HG02885 (cell line): ENCODE measurements at regions not wholly inside any gene's neighbourhood (a gene's known extent, or its start where the extent isn't known, plus 50 kb on each side); places are given as distances from the start of the nearest gene placed in this dataset.

Experiments used
- ATAC-seq: cut with Tn5 transposase; IDR thresholded peaks from one replicate; pipeline ENCODE4 v1.9.1; 2021; ENCODE audit warnings: mild to moderate bottlenecking; ENCODE audit not compliant: unreplicated experiment, poor library complexity

- ATAC-seq: no peak
Measured at GRCh38 chr10:4470231-4470835, 355.7 kb upstream of the AKR1E2 start.

- no peak for ATAC-seq
Measured at GRCh38 chr10:4467481-4467880, 358.5 kb upstream of the AKR1E2 start.

GRCh38 chr10:4460267-4460666 lies 365.7 kb upstream of the AKR1E2 start:
- ATAC-seq: no peak

GRCh38 chr10:4459531-4459930 lies 366.5 kb upstream of the AKR1E2 start:
- no peak for ATAC-seq

DNA sequence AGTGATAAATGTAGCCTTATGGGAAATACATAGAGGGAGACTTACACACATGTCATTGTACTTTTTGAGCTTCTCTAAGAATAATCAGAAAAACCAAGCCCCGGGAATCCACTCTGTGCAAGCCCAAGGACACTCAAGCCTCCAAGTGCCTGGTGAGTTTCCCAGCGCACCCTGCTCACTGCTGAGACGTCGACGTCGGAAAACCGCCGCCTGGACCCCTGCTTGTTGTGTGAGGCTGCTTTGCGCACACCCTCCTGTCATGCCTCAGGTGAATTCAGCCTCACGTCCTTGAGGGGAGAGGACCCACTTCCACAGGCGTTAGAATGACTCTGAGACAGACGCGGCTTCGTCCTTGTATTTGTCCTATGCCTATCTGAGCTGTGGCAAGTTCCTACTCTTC lies 368.4 kb upstream of the AKR1E2 start:
- no peak for ATAC-seq

GRCh38 chr10:4456776-4457175 lies 369.2 kb upstream of the AKR1E2 start:
- no peak for ATAC-seq

- no peak for ATAC-seq
Measured at GRCh38 chr10:4456279-4456678, 369.7 kb upstream of the AKR1E2 start.

GRCh38 chr10:4453950-4454349 lies 372.1 kb upstream of the AKR1E2 start:
- ATAC-seq: no peak

DNA sequence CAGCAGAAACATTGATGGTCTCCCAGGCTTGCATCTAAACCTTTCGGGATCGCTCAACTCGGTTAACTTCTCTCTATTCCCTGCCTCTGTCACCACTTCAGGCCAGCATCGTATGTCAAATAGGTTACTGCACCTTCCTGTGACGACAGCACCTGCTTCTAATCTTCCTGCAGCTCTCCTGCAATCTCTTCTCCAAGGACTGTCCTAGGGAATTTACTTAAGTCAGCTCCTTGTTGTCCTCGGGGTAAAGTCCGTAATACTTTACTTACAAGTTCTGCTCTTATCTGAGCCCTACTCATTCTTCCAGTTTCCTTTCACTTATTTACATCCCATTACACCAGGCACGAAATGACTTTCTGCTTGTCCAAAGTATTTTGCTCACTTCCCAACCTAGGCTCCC lies 372.7 kb upstream of the AKR1E2 start:
- ATAC-seq: no peak

DNA sequence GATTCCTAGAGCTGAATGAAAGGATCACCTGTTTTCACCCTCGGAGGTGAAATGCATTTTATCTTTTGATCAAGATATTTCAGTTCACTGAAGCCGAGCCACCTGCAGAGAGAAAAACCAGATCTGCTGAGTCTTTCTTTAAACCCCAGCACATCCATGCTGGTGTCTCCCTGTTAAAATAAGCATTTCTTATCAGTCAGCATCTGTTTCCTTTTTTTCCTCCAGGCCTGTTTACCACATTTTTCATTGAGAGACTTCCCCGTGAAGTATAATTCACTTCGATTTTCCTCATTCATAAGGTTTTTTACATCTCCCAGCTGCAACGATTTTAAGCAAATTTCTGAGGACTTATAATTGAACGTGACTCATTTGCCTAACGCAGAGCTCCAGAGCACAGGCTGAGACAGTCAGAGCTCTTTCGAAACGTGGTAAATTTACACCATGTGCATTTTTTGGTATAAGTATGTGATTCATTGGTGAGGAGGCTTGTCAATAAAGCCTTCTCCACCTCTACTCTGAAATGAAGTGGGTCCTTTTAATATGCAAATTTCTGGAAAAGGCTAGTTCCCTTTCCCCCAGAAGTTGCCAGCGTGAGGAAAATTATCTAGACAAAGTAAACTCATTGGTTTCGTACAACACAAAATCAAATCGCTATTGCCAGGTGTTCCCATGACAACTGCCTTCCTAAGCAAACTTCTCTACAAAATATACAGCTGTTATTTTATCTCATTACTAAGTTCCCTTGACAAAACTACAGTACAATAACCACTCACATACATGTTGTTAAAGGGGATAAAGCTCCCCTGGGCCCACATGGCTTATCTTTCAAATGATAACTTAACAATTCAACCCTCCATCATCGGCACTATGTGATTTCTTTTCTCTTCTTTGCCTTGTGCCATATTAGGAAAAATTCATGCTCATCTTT lies 374.8 kb upstream of the AKR1E2 start:
- no peak for ATAC-seq

- ATAC-seq: no peak
Measured at GRCh38 chr10:4450169-4450568, 375.8 kb upstream of the AKR1E2 start.

DNA sequence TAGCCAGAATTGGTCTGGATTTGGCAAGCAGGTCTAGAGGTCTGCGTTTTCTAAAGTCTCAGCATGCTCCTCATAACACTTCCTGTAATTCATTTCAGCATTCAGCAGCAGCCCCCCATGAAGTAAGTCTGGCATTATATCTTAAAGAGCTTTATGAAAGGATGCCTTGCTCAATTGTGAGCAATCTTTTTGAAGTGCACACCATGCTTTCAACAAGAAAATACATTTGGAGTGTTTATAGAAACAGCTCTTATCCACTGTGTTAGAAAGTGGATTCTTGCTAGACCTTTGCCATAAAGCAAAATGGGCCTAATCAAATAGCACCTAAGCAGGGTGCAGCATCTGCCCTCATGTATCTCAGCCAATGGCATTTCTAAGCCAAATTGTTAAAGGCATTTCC lies 378.0 kb upstream of the AKR1E2 start:
- ATAC-seq: no peak

DNA sequence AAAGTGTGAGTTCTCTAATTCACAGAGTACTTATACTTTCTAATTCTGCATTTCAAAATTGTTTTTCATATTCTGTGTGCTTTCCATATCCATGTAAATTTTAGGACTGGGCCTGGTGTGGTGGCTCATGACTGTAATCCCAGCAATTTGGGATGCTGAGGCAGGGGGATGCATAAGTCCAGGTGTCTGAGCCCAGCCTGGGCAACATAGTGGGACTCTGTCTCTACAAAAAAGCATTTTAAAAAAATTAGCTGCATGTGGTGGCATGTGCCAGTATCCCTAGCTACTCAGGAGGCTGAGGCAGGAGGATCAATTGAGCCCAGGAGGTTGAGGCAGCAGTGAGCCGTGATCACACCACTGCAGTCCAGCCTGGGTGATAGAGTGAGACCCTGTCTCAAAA lies 382.6 kb upstream of the AKR1E2 start:
- no peak for ATAC-seq

DNA sequence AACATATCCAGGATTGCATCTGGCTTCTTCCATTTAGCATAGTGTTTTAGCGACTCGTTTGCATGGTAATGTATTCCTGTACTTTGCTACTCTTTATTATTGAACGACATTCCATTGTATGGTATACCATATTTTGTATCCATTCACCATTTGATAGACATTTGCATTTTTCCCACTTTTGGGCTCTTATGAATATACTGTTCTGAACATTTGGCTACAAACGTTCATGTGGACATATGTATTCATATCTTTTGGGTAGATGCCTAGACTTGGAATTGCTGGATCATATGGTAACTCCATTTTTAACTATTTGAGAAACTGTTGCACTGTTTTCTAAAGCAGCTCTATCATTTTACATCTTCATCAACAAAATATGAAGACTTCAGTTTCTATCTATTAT lies 383.7 kb upstream of the AKR1E2 start:
- no peak for ATAC-seq

DNA sequence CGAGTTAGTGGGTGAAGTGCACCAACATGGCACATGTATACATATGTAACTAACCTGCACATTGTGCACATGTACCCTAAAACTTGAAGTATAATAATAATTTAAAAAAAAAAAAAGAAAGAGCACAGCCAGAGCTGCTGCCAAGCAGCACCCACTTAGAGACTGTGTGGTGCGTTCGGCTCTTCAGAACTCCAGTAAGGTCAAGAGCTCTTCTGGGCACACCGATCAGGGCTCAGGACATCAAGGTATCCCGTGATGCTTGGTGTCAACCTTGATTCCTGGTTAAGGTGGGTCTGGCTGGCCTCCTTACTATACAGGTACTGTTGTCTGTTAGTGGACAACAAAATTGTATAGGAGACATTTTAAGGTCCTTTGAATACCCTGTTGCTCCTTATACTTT lies 385.7 kb upstream of the AKR1E2 start:
- no peak for ATAC-seq

DNA sequence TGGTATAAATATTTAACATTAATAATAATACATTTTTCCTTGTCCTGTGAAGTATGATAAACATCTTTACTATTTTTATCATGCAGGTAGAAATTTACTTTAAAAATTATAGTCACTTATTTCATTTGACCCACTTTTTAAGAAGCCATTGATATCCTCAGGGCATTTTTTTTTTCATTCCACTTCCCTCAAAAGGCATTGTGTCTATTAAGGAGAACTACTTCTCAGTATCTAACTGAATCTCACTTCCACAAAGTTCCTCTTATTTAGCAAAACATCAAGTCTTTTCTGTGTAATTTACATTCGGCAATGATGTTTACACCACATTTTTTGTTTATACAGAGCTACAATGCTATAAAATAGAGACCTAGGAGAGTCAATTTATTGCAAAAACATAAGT lies 388.2 kb upstream of the AKR1E2 start:
- ATAC-seq: no peak

DNA sequence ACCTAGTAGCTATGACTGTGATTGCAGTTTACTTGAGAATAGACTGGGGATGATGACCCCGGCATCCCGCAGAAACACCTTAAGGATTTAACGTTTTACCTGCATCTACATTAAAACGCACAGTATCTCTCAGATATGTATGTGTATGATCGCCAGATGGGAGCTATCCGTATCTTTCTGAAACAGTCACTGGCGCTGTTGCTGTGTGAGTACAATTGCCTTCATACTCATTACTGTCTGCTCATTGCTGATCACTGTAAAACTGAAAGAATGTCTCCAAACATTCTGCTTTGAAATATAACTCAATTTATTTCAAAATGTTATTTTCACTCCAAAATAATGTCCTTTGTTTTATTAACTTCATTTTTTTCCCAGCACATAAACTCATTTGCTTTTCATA lies 388.9 kb upstream of the AKR1E2 start:
- ATAC-seq: no peak

GRCh38 chr10:4436103-4436502 lies 389.9 kb upstream of the AKR1E2 start:
- ATAC-seq: no peak

DNA sequence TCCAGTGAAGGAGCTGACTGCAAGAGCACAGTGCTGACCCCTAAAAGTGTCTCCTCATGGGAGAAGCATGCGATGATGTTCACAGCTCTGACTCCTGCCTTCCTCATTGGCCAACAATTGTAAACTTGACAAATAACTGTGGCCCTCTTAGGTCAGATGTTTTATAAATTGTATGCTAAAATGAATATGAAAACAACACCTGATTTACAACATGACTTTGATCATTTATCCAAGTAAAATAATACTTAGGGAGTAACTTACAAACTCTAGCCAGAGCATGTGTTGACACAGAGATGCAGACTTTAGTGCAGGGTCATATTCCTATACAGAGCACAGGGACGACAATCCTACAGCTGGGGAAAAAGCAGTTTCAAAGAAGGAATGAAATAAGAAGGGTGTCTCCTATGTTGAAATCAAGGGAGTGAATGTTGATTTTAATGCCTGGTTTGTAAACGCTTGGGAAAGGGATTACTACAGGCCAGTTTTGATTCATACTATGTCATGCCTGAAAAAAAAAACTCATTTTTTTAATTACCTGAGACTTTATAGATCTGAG lies 391.4 kb upstream of the AKR1E2 start:
- no peak for ATAC-seq

DNA sequence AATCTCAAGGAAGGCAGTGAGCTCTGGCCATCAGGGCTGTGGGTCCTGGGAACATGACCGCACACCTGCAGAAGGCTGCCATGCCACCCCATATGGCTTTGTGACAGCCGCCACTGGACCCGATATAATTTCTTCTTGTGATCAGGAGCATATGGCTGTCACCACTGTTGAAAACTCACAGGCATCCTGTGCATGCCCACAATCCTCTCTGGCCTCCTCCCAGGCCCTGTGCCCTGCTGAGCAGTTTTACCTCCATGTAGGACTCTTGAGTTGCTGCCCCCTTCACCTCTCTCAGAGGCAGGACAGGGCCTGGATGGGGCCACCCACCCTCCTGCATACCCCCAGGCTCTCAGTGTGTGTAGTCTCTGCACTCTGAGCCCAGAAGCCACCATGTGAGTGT lies 391.9 kb upstream of the AKR1E2 start:
- ATAC-seq: no peak

DNA sequence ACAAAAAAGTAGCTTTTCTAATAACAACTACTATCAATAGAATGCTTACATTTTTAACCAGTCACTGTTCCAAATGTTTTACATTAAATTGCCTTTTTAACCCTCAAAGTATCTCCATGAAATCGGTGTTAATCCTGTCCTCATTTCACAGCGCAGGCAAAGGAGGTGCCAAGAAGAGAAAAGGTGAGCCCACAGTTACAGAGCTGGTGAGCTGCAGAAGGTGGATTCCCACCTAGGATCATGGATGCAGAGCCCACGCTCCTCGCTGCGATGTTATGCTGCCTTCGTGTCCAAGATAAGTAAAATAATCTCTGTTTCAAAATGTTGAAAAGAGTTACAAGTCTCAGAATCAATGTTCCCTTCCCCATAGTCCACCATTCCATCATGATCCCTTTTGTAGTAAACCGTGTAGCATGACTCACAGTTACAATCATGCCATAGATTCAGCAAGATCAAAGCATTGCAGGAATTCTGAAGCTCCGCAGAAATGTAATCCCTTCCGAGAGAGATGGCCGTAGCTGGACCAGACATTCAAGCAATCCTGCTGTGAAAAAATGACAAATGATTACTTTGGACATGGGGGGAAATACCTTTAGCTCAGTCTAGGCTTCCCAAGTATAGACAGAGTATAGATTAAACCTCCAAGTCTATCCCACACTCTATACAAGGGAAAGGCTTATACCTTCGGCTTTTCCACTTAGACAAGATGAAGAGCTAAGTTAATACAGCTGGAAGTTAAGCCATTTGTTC lies 394.7 kb upstream of the AKR1E2 start:
- no peak for ATAC-seq
